HG02938 (cell line): ENCODE measurements at regions not wholly inside any gene's neighbourhood (a gene's known extent, or its start where the extent isn't known, plus 50 kb on each side); places are given as distances from the start of the nearest gene placed in this dataset.

ENCODE experiments used
- ATAC-seq: cut with Tn5 transposase; IDR thresholded peaks from one replicate; pipeline ENCODE4 v1.9.1; 2021; ENCODE audit warnings: mild to moderate bottlenecking, moderate library complexity; ENCODE audit not compliant: unreplicated experiment

- no peak for ATAC-seq
These were observed 102.5 kb upstream of the SSTR1 start for GRCh38 chr14:38105106-38105702.

GRCh38 chr14:38107216-38107631 lies 100.5 kb upstream of the SSTR1 start:
- no peak for ATAC-seq

GRCh38 chr14:38108681-38109080 lies 99.0 kb upstream of the SSTR1 start:
- no peak for ATAC-seq

- no peak for ATAC-seq
These were observed 97.4 kb upstream of the SSTR1 start for GRCh38 chr14:38110258-38110657.

DNA sequence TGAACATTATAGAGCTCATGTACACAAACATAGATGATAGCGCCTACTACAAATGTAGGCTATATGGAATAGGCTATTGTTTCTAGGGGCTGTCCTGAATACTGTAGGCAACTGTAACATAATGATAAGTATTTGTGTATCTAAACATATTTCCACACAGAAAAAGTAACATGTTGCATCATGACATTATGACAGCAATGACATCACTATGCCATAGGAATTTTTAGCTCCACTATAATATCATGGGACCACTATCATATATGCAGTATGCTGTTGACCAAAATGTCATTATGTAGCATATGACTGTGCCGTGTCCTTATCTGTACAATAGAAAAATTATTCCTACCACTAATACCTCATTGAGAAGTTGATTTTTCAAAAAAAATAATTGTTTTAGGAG lies 96.7 kb upstream of the SSTR1 start:
- ATAC-seq, result no peak

GRCh38 chr14:38113546-38113945 lies 94.2 kb upstream of the SSTR1 start:
- no peak for ATAC-seq

DNA sequence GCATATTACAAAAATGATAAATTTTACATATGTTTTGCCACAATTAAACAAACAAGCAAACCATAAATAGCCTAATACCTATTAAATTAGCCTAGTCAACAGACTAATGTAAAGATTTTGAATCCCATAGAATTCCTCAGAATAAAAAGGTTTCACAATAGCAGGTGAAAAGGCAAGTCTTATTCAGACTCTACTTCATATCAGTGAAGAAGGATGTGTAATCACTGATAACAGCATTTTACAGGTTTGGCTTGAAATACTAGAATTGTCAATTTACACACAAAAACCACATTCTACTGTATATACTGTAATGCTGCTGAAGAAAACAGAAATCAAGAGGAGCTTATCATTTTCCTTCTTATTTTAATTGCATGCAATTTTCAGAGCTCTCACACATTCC lies 90.8 kb upstream of the SSTR1 start:
- ATAC-seq, result no peak

GRCh38 chr14:38120109-38120508 lies 87.6 kb upstream of the SSTR1 start:
- no peak for ATAC-seq

DNA sequence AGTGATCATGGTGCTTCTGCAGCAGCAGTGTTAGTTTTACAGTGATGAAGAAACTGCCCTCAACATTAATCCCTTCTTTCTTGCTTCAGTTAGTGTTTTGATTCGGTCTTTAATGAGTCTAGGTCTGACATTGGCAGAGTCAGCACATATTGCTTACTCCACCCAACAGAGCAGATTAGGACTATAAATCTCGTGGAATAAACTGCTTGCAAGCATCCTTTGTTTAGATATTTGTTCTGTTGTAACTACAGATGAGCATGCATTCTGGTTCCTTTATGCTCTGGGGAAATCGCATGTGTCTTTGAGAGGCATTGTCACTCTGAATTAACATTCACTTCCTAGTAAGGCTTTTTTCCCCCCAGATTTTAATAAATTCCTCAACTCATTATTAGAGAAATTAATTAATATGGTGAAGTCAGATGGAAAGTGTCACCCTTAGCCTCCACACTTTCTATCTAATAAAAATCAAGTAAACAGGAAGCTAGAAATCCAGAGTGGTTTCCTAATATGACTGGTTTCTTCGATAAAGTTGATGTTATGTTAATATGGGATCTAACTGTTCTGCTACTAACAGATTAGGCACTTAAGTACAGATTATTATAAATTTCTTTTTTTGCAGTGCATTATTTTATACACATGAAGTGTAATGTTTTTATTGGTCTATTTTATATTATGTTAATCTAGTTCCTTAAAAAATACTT lies 86.2 kb upstream of the SSTR1 start:
- ATAC-seq, result no peak

DNA sequence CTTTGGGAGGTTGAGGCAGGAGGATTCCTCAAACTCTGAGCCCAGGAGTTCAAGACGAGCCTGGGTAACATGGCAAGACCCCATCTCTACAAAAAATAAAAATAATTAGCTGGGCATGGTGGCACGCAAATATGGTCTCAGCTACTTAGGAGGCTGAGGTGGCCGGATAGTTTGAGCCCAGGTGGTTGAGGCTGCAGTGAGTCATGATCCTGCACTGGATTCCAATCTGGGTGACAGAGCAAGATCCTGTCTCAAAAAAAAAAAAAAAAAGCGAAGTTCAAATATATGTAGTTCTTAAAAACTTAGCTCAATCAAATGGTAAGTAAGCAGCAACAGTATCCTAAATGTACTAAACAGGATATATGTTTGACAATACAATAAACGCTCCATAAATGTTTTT lies 85.5 kb upstream of the SSTR1 start:
- ATAC-seq, result no peak

DNA sequence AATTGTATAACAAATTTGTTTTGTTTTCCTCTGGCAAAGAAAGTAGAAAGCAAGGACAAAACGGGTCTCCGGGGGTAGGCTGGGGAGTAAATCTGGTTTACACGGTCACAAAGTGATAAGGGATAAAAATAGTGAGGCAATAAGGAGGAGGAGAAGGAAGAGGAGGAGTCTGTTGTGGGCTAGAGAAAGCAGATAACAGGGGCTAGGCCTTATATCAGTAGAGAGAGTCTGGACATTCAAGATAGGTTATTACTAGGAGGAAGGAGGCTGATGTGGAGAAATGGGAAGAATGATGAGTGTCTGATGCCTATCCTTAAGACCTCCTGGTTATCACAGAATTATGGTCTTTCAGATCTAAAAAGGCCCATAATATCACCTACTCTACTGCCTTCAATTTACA lies 83.2 kb upstream of the SSTR1 start:
- no peak for ATAC-seq

DNA sequence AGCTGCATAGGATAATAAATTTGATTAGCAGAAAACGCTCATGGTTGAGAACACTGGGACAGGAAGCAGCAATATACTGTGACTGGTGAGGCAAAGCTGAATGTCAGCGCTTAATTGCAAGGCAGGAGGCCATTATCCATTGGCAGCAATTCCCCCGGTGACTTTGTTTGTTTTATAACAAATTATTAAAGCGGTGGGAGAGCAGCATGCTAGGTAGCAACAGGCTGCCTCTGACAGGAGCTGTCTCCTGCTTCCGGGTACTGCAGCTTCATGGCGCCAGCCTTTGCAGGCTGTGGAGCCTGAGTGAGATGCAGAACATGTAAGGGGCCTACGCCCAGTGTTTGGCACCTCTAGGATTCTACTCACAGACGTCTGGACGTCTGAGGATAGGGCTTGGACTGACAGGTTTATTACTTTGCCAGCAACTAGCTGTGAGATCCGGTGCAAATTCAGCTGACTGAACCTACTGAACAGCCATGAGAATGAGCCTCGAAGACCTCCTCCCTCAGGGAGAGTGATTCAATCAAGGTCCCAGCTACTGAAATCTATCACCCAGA lies 82.1 kb upstream of the SSTR1 start:
- no peak for ATAC-seq

- no peak for ATAC-seq
These were observed 80.3 kb upstream of the SSTR1 start for GRCh38 chr14:38127356-38127755.

DNA sequence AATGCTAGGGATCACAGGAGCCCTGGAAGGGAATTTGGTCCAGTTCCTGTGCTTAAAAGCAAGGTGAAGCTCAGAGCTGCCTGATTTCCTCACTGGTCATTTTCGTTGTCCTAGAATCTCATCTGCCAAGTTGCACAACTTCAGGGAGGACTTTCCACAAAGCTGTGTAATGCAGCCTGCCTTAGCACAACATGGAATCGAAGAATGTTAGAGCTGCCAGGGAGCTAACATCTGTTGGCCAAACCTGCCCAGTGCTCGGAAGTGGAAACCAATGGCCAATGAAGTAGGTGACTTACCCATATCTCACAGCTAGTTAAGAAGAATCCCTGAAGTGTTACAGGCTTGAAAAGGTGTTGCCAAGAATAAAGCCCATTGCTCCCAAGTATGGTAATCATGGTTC lies 79.9 kb upstream of the SSTR1 start:
- ATAC-seq, result no peak

GRCh38 chr14:38128640-38129039 lies 79.1 kb upstream of the SSTR1 start:
- ATAC-seq, result no peak

DNA sequence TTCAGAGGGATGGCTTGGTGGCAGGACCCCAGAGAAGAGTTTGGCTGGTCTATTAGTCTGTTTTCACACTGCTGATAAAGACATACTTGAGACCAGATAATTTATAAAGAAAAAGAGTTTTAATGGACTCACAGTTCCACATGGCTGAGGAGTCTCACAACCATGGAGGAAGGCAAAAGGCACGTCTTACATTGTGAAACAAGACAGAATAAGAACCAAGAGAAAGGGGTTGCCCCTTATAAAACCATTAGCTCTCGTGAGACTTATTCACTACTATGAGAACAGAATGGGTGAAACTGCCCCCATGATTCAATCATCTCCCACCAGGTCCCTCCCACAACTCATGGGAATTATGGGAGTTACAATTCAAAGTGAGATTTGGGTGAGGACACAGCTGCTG lies 78.5 kb upstream of the SSTR1 start:
- no peak for ATAC-seq

GRCh38 chr14:38129705-38130104 lies 78.0 kb upstream of the SSTR1 start:
- ATAC-seq, result no peak

GRCh38 chr14:38134416-38135030 lies 73.2 kb upstream of the SSTR1 start:
- no peak for ATAC-seq

DNA sequence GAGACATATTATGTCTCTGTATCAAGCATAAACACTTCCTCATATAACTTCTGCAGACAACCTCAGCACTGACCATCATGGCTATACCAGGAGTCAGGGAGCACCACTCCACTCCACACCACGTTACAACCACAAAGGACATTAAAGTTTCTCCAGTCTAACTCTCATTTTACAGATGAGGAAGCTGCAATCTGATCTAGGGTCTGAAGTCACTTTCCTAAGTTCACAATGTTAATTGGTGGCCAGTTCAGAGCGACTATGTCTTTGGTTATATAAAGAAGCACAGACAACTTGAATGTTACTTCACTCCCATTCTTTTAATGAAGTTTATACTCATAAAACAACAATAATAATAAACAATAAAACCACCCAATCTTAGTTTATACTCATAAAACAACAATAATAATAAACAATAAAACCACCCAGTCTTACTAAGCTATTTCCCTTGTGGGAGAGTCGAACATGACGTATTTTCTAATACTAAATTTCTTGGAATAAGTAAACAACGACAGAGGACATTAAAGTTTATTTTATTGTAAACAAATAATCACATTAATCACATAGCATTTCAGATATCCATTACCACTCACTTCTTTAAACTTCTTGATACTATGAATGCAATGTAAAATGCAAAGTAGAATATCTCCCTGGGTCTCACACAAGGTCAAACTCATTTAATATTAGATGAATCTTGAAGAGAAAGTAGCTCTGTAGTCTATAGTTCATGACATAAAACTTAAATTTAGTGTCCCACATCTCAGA lies 72.4 kb upstream of the SSTR1 start:
- no peak for ATAC-seq

GRCh38 chr14:38137005-38137404 lies 70.7 kb upstream of the SSTR1 start:
- no peak for ATAC-seq

DNA sequence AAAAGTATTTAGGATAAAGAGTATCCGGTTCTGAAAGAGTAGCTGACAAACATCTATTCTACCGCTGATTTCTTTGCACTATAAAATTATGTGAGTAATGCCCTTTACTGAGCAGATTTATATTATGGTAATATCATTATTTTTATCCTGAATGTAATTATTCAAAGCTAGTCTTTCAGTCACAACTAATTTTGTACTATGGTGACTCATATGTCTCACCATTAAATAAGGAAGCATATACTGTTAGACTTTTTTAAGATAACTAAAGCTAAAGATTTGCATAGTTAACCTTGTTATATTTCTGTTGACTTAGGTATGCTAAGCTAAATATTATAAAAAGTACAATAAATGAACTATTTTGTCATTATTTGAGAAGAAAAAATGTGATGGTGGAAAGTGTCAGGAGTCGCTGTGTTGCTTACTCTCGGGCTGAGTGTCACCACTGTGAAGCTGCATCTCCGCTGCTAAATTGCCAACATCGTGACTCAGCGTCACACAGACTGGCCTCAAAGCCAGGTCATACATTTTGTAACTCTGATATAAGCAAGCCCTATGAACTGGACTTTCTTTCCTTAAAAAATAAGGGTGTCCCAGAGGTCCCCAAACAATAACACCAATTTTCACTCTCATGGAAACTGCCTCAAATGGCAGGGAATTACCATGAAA lies 69.1 kb upstream of the SSTR1 start:
- ATAC-seq, result no peak
